ENCODE measurements at regions not wholly inside any gene's neighbourhood (a gene's known extent, or its start where the extent isn't known, plus 50 kb on each side); places are given as distances from the start of the nearest gene placed in this dataset.

- peak; percentile 38; the same call in 1 of the 2 replicates for ATAC-seq (ENCODE audit: low read depth)
- H4K91ac ChIP-seq (ENCODE audit: insufficient read depth, low read depth, low read length) = peak overlapping the region; percentile 24
- no peak overlapping the region for H2AFZ ChIP-seq (replicated peaks; ENCODE audit: low read length, poor library complexity)
- H3K79me1 ChIP-seq (ENCODE audit: low read depth in 1 of 2, low read length in 2 of 2) = no peaks in the 10 kb centered on the region
- intact Hi-C loops (cut with micrococcal nuclease) (loop anchor here (5.0 kb wide), 1 partner anchor 202 kb away; the partner anchor contains the start of gene BTBD3), dilution Hi-C loops (cut with HindIII; ENCODE audit: low sequenced_read_pairs, unreplicated experiment) (no loop called here), in situ Hi-C loops (cut with MboI; ENCODE audit: low sequenced_read_pairs) (no loop called here)
- H3K27ac ChIP-seq (ENCODE audit: insufficient read depth, low read length) = no peak overlapping the region
- H2BK20ac ChIP-seq (ENCODE audit: low read depth, low read length) = peak overlapping the region; percentile 43
- no peaks in the 10 kb centered on the region for H3K9me3 ChIP-seq (ENCODE audit: control insufficient read depth, insufficient read depth, low read length)
- no peak overlapping the region for H2AK9ac ChIP-seq (replicated peaks; ENCODE audit: low read depth, low read length, poor library complexity)
- H3K9me1 ChIP-seq (ENCODE audit: insufficient read depth, low read length) = no peaks in the 10 kb centered on the region
- H4K20me1 ChIP-seq (ENCODE audit: insufficient read depth, low read length) = no peaks in the 10 kb centered on the region
- H3K9ac ChIP-seq (ENCODE audit: low read depth, low read length) = no peak overlapping the region
- ChIA-PET POLR2A (ENCODE audit: unreplicated experiment) (interaction anchor here (0.6 kb wide), 1 partner anchor 56 kb away, joined by 4 read pairs; no protein-coding TSS in a partner anchor), CTCF (interaction anchor here (0.6 kb wide), 1 partner anchor 12 kb away, joined by 4 read pairs; no protein-coding TSS in a partner anchor)
- TF ChIP-seq ELK1 (IDR thresholded peaks at IDR 0.05; ENCODE audit: borderline replicate concordance, low read depth, low read length) (no peak), BHLHE40 (IDR thresholded peaks at IDR 0.05; ENCODE audit: low read depth, low read length) (no peak), SMC3 (IDR thresholded peaks at IDR 0.05; ENCODE audit: low read depth, low read length) (no peak), MAFK (IDR thresholded peaks at IDR 0.05; ENCODE audit: low read depth, low read length) (no peak), NFE2L2 (IDR thresholded peaks at IDR 0.05; ENCODE audit: low read depth, low read length) (no peak), MAZ (IDR thresholded peaks at IDR 0.05; ENCODE audit: borderline replicate concordance, low read depth, low read length) (no peak), FOS (IDR thresholded peaks at IDR 0.05; ENCODE audit: low read depth, low read length) (no peak), POLR2A (IDR thresholded peaks at IDR 0.05; ENCODE audit: low read depth, low read length) (no peak), RAD21 (IDR thresholded peaks at IDR 0.05; ENCODE audit: low read length) (no peak), CTCF (conservative IDR thresholded peaks at IDR 0.05; ENCODE audit: low read depth, low read length) (no peak), CHD1 (IDR thresholded peaks at IDR 0.05; ENCODE audit: low read depth, low read length) (no peak), RFX5 (IDR thresholded peaks at IDR 0.05; ENCODE audit: low read depth, low read length) (no peak)
- H3K4ac ChIP-seq (ENCODE audit: low read depth, low read length) = no peak overlapping the region
- no peak overlapping the region for H2AK5ac ChIP-seq (ENCODE audit: low read depth, low read length)
- H2BK120ac ChIP-seq (ENCODE audit: low read depth, low read length) = peak overlapping the region; percentile 79
- WGBS, 2 experiments (ENCODE audit: extremely low coverage in 2 of 2, insufficient read length in 1 of 2) = 10% methylated on average over 2 of the region's 2 CpGs; no CpG with 5 or more reads in 1 of the 2 experiments
- DNase-seq = peak; percentile 6
- H3K14ac ChIP-seq (replicated peaks; ENCODE audit: low read depth, low read length) = no peak overlapping the region
- H2BK15ac ChIP-seq (ENCODE audit: low read depth, low read length) = no peak overlapping the region
- H4K5ac ChIP-seq (ENCODE audit: low read depth, low read length) = peak overlapping the region; percentile 59; the same call in 1 of the 2 replicates
- H3K36me3 ChIP-seq (ENCODE audit: control insufficient read depth, insufficient read depth, low read length) = no peaks in the 10 kb centered on the region
- H2BK5ac ChIP-seq (ENCODE audit: low read depth, low read length, poor library complexity, severe bottlenecking) = no peak overlapping the region
- peak overlapping the region; percentile 6 to 47; a peak in 2 of 4 replicates for H4K8ac ChIP-seq (ENCODE audit: low read depth in 2 of 2, low read length in 2 of 2)
- H3K23ac ChIP-seq (ENCODE audit: low read depth, low read length) = no peak overlapping the region
- no peak overlapping the region for H3K4me2 ChIP-seq (ENCODE audit: low read depth, low read length)
- H3K56ac ChIP-seq (ENCODE audit: extremely low read depth, insufficient read depth, low read length) = no peak overlapping the region
- H3K4me3 ChIP-seq (ENCODE audit: insufficient read depth, low read depth, low read length) = no peak overlapping the region
- peak overlapping the region; percentile 70 for H3K18ac ChIP-seq (ENCODE audit: low read depth, low read length)
- no TSS peak for BruUV-seq (replicated peaks)
- peaks cover 8% of the 10 kb centered on the region; the same call in 1 of the 2 replicates for H3K4me1 ChIP-seq (ENCODE audit: control insufficient read depth, insufficient read depth, low read length)
- peaks cover 5% of the 10 kb centered on the region; the same call in 1 of the 2 replicates for H3K27me3 ChIP-seq (ENCODE audit: control insufficient read depth, insufficient read depth, low read length)
Observed at GRCh38 chr20:11714886-11715285, 202.8 kb upstream of the BTBD3 start.
